Renal pelvis (tissue), 1 donor: ENCODE measurements at regions not wholly inside any gene's neighbourhood (a gene's known extent, or its start where the extent isn't known, plus 50 kb on each side); places are given as distances from the start of the nearest gene placed in this dataset.

Experiments used
- DNase-seq: peaks from one replicate; pipeline ENCODE4 v3.0.0-alpha.2; 2013

DNA sequence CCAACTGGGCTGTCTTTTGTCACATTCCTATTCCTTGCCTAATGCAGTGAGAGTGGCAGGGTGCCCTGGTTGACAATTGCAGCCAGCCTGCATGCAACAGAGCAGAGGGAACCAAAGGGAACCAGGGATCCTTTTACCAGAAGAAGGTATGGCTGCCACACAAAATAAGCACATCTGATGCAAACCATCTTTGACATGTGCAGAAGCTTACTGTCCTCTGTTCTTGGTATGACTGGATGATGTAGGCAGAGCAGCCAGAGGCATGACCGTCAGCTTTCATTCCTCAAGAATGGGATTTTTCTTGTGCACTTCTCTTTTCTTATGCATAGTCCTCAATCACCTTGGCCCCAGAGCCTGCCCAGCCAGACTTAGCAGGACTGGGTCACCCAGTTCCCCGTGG is 116.1 kb downstream of the UQCRFS1 start:
- DNase-seq = no peak

DNA sequence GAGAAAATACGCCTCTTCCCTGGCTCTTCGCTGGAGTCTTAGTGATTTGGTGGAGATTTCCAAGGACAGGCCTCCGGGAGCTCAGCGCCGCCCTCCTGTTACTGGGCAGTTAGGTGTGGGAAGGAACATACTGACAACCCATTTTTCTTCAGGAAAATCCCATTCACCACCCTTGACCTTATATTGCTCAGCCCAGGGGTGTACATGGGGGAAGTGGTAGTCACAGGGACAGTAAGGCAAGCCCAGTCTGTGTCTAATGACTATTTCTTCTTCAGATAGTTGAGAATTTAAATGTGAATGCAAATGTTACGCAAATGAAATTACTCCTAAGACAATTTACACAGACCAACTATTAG is 119.4 kb downstream of the UQCRFS1 start:
- DNase-seq = no peak

DNA sequence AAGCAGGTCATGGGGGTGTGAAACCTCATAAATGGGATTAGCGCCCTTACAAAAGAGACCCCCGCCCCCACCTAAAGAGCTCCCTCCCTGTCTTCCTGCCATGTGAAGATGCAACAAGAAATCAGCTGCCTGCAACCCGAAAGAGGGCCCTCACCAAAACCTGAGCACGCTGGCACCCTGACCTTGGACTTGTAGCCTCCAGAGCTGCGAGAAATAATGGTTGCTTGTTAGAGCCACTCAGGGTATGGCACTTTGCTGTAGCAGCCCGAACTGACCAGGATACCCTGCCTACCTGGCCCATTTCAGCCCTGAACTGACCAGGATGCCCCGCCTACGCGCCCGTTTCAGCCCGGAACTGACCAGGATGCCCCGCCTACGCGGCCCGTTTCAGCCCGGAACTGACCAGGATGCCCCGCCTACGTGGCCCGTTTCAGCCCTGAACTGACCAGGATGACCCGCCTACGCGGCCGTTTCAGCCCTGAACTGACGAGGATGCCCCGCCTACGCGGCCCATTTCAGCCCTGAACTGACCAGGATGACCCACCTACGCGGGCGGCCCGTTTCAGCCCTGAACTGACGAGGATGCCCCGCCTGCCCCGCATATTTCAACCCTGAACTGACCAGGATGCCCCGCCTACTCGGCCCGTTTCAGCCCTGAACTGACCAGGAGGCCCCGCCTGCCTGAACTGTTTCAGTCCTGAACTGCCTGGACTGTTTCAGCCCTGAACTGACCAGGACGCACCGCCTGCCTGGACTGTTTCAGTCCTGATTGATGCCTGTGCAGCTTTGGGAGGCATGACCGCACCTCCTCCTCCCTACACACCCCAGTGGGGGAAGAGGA is 120.0 kb downstream of the UQCRFS1 start:
- no peak for DNase-seq

DNA sequence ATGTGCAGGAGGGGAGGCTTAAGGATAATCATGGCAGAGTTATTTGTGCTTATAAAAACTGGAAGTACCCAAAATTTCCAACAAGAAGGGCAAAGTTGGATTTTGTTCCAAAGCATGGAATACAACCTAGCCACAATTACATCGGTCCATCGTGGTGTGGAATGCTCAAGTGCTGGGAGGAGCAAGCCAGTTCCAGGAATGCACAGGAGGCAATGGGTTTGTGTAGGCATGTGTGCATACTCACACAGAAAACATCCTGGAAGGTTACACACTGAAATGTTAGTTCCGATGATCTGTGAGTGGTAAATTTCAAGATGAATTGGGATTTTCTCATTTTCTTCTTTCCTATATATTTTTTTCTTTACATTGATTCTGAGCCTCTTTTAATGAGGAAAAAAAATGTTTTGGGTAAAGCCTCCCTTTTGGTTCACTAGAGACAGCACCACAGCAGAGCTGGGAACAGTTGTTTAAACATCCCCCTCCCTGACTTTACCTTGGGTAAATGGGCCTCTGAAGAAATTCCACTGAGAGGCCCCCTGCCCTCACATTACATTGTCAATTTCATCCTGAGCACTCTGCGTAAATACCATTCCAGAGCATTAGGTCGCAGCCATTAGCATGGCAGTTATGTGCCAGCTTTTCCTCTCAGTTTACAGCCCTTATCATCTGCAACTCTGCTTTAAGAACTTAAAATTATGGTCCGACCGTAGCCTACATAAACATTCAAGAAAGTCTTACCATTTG is 122.0 kb downstream of the UQCRFS1 start:
- no peak for DNase-seq

GRCh38 chr19:29089315-29089870 is 123.6 kb downstream of the UQCRFS1 start:
- DNase-seq = no peak

DNA sequence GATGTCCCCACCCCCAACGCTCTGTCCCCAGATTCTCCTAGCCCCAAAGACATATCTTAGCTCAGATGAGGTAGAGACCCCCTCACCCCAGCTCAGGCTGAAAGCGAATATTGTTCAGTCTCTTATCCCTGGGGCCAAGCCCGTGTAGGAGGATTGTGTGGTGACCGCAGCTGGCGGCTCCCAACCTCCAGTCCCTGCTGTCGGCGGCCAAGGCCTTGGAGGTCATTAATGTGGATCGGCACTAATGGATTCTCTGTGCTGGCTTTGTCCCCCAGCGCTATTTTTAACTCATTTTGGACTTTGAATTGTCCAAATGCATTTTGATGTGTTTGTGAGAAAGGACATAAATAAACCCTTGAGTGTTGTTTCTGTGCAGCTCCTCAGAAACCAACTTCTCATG is 124.2 kb downstream of the UQCRFS1 start:
- DNase-seq = no peak

DNA sequence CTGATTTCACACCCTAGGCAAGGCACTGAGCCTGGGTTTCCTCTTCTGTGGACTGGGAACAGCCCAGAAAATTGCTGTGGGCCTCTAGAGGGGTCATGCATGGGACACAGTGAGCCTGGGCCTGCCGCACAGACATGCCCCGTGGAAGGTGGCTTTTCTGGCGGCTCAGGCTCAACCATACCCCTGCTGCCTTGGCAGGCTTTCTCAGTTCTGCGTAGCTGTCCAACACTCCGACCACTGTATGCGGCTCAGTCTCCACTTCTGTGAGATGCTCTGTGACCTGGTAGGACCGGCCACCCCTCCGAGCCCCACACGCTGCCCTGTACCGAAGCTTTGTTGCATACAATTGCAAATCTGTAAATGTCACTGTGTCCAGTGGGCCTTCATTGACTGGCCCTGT is 126.3 kb downstream of the UQCRFS1 start:
- no peak for DNase-seq

- no peak for DNase-seq
These were observed 126.8 kb downstream of the UQCRFS1 start for GRCh38 chr19:29086182-29086581.

DNA sequence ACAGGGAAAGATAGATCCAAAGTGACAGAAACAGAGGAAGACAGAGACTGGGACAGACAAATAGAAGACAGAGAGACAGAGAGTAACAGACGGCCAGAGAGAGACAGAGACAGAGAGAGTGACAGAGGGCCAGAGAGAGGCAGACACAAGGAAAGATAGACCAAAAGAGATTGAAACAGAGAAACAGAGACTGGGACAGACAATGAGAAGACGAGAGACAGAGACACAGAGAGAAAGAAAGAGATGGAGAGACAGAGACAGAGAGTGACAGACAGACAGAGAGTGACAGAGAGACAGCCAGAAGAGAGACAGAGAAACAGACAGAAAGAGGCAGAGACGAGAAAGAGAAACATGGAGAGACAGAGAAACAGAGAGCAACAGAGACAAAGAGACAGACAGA is 127.3 kb downstream of the UQCRFS1 start:
- DNase-seq = no peak

DNA sequence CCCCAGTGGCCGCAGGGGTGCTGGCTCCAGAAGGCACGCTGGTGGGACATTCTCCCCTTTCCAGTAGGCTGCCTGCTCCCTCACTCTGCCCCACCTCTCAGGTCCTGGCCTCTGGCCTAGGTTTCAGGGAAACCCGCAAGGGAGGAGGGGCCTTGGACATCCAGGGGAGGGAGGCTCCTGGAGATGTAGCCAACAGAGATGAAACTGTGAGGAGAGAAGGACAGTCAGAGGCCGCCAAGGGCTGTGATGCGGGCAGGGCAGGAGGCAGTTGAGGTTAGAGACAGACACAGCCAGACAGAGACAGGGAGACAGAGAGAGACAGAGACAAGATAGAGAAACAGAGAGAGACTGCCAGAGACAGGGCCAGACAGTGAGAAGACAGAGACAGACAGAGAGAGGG is 127.7 kb downstream of the UQCRFS1 start:
- no peak for DNase-seq

DNA sequence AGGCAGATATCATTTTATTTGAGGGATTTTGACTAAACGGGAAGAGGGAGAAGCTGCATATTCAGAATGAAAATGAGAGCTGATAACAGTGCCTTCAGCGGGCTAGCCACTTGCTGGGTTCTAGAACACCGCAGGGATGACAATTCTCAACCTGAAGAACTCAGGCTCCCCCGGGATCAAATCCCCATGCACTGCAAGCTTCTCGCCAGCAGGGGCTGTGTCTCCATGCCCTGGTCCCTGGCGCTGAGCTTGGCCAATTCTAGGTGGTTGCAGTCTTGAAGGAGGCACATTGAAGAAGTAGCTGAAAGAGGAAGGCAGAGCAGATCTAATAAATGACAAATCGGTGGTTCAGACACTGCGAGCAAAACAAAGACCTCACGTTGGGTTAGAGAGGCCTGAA is 128.7 kb downstream of the UQCRFS1 start:
- DNase-seq = no peak

DNA sequence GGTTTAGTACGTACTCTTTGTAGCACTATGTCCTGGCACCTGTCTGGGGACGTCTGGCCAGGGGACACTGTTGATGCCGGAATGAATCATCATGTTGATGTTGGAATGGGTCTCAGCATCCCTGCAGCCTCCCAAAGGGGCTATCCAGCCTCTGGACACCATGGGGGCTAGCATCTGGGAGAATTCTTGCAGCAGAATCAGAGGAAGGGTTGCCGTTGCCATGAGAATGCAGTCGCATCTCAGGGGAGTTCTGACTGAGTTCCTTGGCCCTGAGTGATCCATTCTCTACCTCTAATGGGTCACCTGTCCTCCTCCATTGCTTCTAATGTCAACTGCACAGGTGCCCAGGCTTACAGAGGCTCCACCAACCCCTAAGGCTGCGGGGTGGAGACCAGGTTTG is 129.1 kb downstream of the UQCRFS1 start:
- DNase-seq = no peak

DNA sequence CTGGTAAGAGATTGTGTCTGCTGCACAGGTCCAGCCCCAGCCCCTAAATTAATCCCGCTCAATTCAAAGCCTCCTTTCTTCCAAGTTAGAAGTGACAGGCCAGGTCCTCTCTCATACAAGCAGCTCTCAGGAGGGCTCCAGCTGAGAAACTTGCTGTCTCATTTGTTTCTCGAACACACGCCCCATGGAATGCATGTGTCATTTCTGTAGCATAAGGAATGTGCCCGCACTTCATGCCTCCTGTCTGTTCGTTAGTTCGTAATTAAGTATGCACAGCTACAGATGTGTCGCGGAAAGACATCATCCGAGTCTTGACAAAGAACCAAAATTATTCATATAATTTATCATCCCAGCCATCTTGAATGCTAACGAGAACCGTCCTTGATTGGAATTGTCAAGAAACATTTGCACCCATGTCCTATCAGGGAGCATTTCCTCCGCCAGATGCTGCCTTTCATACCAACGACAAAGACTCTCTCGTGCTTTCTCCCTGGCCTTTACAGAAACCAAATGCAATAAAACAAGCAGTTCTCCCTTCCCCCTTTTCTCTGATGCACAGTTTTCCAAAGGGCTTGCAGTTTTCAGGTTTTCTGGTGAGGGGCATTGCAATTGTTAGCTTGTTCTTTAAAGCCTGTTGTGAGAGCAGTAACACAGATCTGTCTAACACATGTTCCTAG is 133.5 kb downstream of the UQCRFS1 start:
- no peak for DNase-seq

- DNase-seq = no peak
These were observed 136.0 kb downstream of the UQCRFS1 start for GRCh38 chr19:29076963-29077362.

- DNase-seq = no peak
These were observed 136.8 kb downstream of the UQCRFS1 start for GRCh38 chr19:29076161-29076560.

GRCh38 chr19:29075149-29075548 is 137.8 kb downstream of the UQCRFS1 start:
- no peak for DNase-seq

DNA sequence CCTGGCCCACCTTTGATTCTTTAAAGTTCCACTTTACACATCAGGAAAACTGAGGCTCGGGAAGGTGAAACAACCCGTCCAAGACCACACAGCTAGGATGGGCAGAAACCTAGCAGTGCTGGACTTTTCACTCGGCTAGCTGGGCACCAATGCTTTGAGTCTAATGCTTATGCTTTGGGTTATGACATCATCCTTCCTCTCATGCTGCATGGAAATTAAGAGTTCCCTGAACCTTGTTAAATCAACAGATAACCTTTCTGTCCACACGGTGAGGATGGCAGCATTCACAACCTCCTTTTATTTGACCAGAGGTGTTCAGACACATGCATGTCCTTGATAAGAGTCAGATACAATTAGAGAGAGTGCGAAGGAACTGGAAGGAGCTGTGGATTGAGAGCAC is 138.4 kb downstream of the UQCRFS1 start:
- no peak for DNase-seq

GRCh38 chr19:29067831-29068230 is 145.1 kb downstream of the UQCRFS1 start:
- DNase-seq = no peak

- DNase-seq = no peak
These were observed 150.2 kb downstream of the UQCRFS1 start for GRCh38 chr19:29062475-29063435.

DNA sequence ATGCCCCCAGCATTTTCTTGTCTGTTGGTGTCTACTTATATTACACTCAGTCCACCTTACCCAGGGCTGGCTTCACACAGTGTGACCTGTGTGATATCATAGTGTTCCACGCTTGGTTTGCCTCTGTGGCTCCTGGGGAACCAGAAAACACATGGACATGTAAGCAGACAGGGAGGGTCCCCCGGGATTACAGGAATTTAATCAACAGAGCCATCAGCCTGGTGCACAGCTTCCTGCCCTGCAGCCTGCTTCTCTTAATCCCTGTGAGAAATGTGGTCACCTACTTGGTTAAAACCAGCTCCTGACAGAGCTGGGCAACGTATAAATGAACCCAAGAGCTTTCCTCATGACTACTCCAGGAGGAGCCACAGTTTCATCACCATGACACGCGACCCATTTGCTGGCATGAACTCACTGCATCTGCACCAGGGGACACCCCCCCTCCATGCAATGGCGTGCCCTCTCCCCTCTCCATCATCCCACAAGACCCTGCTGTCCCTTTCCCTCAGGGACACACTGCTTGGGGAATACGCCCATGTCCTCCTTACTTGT is 152.1 kb downstream of the UQCRFS1 start:
- DNase-seq = no peak

- no peak for DNase-seq
These were observed 156.4 kb downstream of the UQCRFS1 start for GRCh38 chr19:29056535-29056934.
